ENCODE measurements at regions not wholly inside any gene's neighbourhood (a gene's known extent, or its start where the extent isn't known, plus 50 kb on each side); places are given as distances from the start of the nearest gene placed in this dataset.

GRCh38 chr2:126796931-126797621, 101.6 kb upstream of the TEX51 start:
- Histone ChIP-seq H3K27ac (ENCODE audit: low read depth in 2 of 2, low read length in 2 of 2) (no peak overlapping the region), H3K4me3 (ENCODE audit: low read length in 3 of 3) (no peak overlapping the region), H3K36me3 (ENCODE audit: control insufficient read depth in 2 of 3, insufficient read depth in 3 of 3, low read length in 3 of 3) (no peaks in the 10 kb centered on the region), H3K9me3 (ENCODE audit: control insufficient read depth in 2 of 3, insufficient read depth in 1 of 3, low read length in 3 of 3) (no peaks in the 10 kb centered on the region), H3K4me1 (ENCODE audit: control insufficient read depth in 2 of 3, insufficient read depth in 2 of 3, low read depth in 1 of 3, low read length in 3 of 3) (no peaks in the 10 kb centered on the region), H3K27me3 (ENCODE audit: control insufficient read depth, insufficient read depth, low read length) (no peaks in the 10 kb centered on the region), H3K9ac (ENCODE audit: low read length in 3 of 3) (no peak overlapping the region)
- intact Hi-C loops (cut with DNase I) = no loop called here
- no peak for FAIRE-seq
- peak in 1 of 5 donors; percentile 12 for DNase-seq
- TF ChIP-seq CTCF (IDR thresholded peaks at IDR 0.05; ENCODE audit: borderline replicate concordance, extremely low read depth, insufficient read depth) = no peak

GRCh38 chr2:126797622-126798275, 100.9 kb upstream of the TEX51 start:
- DNase-seq (peak in 1 of 5 donors; percentile 17), FAIRE-seq (no peak)
- no peaks in the 10 kb centered on the region for H3K36me3 ChIP-seq (ENCODE audit: control insufficient read depth in 2 of 3, insufficient read depth in 3 of 3, low read length in 3 of 3)
- no peak for TF ChIP-seq CTCF (IDR thresholded peaks at IDR 0.05; ENCODE audit: borderline replicate concordance, extremely low read depth, insufficient read depth)
- intact Hi-C loops (cut with DNase I) = no loop called here
- no peak overlapping the region for H3K9ac ChIP-seq (ENCODE audit: low read length in 3 of 3)
- H3K27ac ChIP-seq (ENCODE audit: low read depth in 2 of 2, low read length in 2 of 2) = no peak overlapping the region
- no peaks in the 10 kb centered on the region for H3K4me1 ChIP-seq (ENCODE audit: control insufficient read depth in 2 of 3, insufficient read depth in 2 of 3, low read depth in 1 of 3, low read length in 3 of 3)
- H3K9me3 ChIP-seq (ENCODE audit: control insufficient read depth in 2 of 3, insufficient read depth in 1 of 3, low read length in 3 of 3) = no peaks in the 10 kb centered on the region
- no peak overlapping the region for H3K4me3 ChIP-seq (ENCODE audit: low read length in 3 of 3)
- no peaks in the 10 kb centered on the region for H3K27me3 ChIP-seq (ENCODE audit: control insufficient read depth, insufficient read depth, low read length)

GRCh38 chr2:126798276-126799140, 100.2 kb upstream of the TEX51 start:
- Histone ChIP-seq H3K9me3 (ENCODE audit: control insufficient read depth in 2 of 3, insufficient read depth in 1 of 3, low read length in 3 of 3) (no peaks in the 10 kb centered on the region), H3K9ac (ENCODE audit: low read length in 3 of 3) (no peak overlapping the region), H3K27ac (ENCODE audit: low read depth in 2 of 2, low read length in 2 of 2) (no peak overlapping the region), H3K27me3 (ENCODE audit: control insufficient read depth, insufficient read depth, low read length) (no peaks in the 10 kb centered on the region), H3K36me3 (ENCODE audit: control insufficient read depth in 2 of 3, insufficient read depth in 3 of 3, low read length in 3 of 3) (no peaks in the 10 kb centered on the region), H3K4me1 (ENCODE audit: control insufficient read depth in 2 of 3, insufficient read depth in 2 of 3, low read depth in 1 of 3, low read length in 3 of 3) (no peaks in the 10 kb centered on the region), H3K4me3 (ENCODE audit: low read length in 3 of 3) (no peak overlapping the region)
- DNase-seq = peak in 1 of 5 donors; percentile 20
- FAIRE-seq = no peak
- no peak for TF ChIP-seq CTCF (IDR thresholded peaks at IDR 0.05; ENCODE audit: borderline replicate concordance, extremely low read depth, insufficient read depth)
- intact Hi-C loops (cut with DNase I) = no loop called here
